ENCODE measurements at regions not wholly inside any gene's neighbourhood (a gene's known extent, or its start where the extent isn't known, plus 50 kb on each side); places are given as distances from the start of the nearest gene placed in this dataset.

GRCh38 chr18:41347057-41347456, 608.0 kb upstream of the PIK3C3 start:
- Histone ChIP-seq H4K20me1 (replicated peaks; ENCODE audit: insufficient read depth) (no peaks in the 10 kb centered on the region), H3K36me3 (ENCODE audit: insufficient read depth) (no peaks in the 10 kb centered on the region), H3K27me3 (ENCODE audit: insufficient read depth) (no peaks in the 10 kb centered on the region), H3K27ac (ENCODE audit: low read depth) (no peak overlapping the region), H3F3A (replicated peaks; ENCODE audit: low read depth) (no peaks in the 10 kb centered on the region), H3K4me2 (no peak overlapping the region), H3K4me3 (no peak overlapping the region), H3K79me2 (replicated peaks; ENCODE audit: insufficient read depth) (no peaks in the 10 kb centered on the region), H3K4me1 (ENCODE audit: insufficient read depth) (no peaks in the 10 kb centered on the region), H2AFZ (no peak overlapping the region), H3K9me2 (ENCODE audit: insufficient read depth) (no peaks in the 10 kb centered on the region)
- Mint-ChIP-seq H3K27me3 (ENCODE audit: insufficient read depth, low read depth, poor library complexity) (no peaks in the 10 kb centered on the region), H3K4me3 (no peak overlapping the region), H3K27ac (no peak overlapping the region), H3K4me1 (no peaks in the 10 kb centered on the region), H3K36me3 (ENCODE audit: low read depth) (no peaks in the 10 kb centered on the region), H3K9me3 (no peaks in the 10 kb centered on the region)
- TF ChIP-seq POLR2AphosphoS5 (IDR thresholded peaks at IDR 0.05; ENCODE audit: low read depth) = no peak
- no peak for TF ChIP-seq CREB1 (CRISPR knock-in tag; IDR thresholded peaks at IDR 0.05; ENCODE audit: low read depth)
- no peak for TF ChIP-seq ETS1 (IDR thresholded peaks at IDR 0.05)
- TF ChIP-seq JUNB (IDR thresholded peaks at IDR 0.05; ENCODE audit: unreplicated experiment) = no peak
- no peak for TF ChIP-seq NANOG (IDR thresholded peaks at IDR 0.05; ENCODE audit: borderline replicate concordance)
- TF ChIP-seq EZH2phosphoT487 (IDR thresholded peaks at IDR 0.05; ENCODE audit: unreplicated experiment) = no peak
- TF ChIP-seq ZNF462 (CRISPR knock-in tag; IDR thresholded peaks at IDR 0.05) = no peak
- TF ChIP-seq CTCF (conservative IDR thresholded peaks at IDR 0.05; ENCODE audit: low read depth in 2 of 2) = no peak
- no peak for TF ChIP-seq ZNF114 (CRISPR knock-in tag; IDR thresholded peaks at IDR 0.05)
- TF ChIP-seq REST (IDR thresholded peaks at IDR 0.05; ENCODE audit: unreplicated experiment) = no peak
- no peak for TF ChIP-seq STAT1 (IDR thresholded peaks at IDR 0.05; ENCODE audit: unreplicated experiment)
- no peak for TF ChIP-seq ZNF331 (CRISPR knock-in tag; IDR thresholded peaks at IDR 0.05; ENCODE audit: low read depth)
- TF ChIP-seq EZH2 (IDR thresholded peaks at IDR 0.05; ENCODE audit: low read depth, unreplicated experiment) = no peak
- DNase-seq (ENCODE audit: low spot score) = no peak
- no peak for ATAC-seq

All from GM23338 (cell line).